ENCODE measurements at regions not wholly inside any gene's neighbourhood (a gene's known extent, or its start where the extent isn't known, plus 50 kb on each side); places are given as distances from the start of the nearest gene placed in this dataset.
"Not testable (repeated sequence)": the region's sequence is repeated elsewhere in the genome, so short reads cannot be mapped to it uniquely, and the experiment has no call there.

DNA sequence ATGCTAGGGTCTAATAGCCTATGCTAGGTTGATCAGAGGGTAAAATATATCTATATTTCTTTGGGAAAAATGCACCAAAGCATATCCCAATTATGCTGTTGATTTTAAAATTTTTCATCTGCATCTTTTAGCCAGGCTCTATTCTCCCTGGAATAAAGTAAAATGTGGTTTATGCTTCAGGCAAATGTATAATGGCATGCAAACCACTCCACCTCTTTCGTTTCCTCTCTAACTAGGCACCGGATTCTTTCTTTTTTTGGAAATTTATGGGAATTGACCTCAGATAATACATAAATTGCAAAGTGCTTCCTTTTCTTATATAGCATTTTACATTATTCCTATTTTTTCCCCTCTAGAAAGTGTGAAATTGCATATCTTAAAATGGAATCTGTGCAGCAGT, 386.5 kb downstream of the OLFM4 start:
- DNase-seq: no peak

- DNase-seq: no peak
Observed at GRCh38 chr13:53417601-53418000, 389.0 kb downstream of the OLFM4 start.

DNA sequence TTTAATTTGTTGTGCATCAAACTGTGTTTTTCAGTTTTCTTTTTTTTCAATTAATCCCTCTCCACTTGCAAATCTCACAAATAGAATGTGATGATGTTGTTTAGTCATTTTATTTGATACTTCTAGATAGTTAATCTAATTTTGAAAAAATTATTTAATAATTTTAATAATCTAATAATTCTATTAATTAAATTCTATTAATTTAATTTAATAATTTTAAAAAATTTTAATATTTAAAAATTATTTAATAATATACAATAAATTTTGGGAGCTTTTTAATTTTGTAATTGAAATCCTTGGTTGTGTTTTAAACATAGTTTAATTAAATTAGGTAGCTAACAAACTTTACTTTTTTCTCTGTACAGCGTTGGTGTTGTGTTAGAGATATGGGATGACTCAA, 393.8 kb downstream of the OLFM4 start:
- DNase-seq: no peak

DNA sequence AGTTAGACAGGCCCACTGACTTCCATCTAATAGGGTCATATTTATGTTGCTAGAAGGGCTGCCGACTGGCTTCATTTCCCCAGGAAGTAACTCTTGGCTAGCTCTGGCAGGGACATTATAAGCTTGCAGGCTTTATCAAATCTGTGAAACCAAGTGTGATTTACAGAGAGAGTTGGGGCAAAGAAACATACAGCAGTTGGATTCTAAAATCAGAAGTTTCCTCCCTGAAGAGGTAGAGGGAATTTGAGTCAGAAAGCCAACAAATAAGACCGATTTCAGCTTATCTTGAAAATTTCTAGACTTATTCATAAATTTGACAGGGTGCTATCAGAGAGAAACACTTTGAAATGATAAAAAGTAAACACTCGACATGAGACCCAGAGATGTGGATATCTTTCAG, 407.8 kb downstream of the OLFM4 start:
- DNase-seq: no peak

DNA sequence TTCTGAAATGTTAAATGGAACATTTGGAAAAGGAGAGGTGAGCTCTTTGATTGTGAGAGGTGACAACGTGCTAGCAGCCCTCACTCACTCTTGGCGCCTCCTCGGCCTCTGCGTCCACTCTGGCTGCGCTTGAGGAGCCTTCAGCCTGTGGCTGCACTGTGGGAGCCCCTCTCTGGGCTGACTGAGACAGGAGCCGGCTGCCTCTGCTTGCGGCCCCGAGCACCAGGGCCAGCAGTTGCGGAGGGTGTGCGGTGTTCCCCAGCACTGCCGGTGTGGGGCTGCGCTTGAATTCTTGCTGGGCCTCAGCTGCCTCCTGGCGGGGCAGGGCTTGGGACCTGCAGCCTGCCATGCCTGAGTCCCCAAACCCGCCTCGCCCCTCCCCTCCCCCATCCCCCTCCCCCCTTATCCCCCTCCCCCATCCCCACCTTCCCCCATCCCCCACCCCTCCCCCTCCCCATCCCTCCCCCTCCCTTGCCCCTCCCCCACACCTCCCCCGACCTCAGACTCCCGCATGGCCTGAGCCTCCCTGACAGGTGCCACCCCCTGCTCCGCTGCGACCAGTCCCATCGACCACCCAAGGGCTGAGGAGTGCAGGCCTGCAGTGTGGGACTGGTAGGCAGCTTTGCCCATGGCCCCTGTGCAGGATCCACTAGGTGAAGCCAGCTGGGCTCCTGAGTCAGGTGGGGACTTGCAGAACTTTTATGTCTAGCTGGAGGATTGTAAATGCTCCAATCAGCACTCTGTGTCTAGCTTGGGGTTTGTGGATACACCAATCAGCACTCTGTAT, 411.0 kb downstream of the OLFM4 start:
- DNase-seq: no peak

DNA sequence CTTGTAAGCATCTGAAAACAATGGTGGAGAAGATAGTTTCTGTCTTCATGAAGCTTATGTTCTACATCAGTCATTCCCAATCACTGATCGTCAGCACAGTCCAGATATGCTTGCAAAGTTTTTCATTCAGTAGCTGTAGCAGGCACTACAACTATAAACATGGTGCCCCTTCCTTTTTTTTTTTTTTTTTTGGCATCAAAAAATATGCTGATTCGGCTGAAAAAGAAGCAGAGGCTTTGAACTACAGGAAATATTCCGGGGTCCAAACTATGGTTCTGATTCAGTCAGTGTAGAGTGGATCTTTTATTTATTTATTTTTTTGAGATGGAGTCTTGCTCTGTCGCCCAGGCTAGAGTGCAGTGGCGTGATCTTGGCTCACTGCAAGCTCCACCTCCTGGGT, 414.4 kb downstream of the OLFM4 start:
- no peak for DNase-seq

GRCh38 chr13:53445686-53446085, 417.1 kb downstream of the OLFM4 start:
- no peak for DNase-seq

- no peak for DNase-seq
Observed at GRCh38 chr13:53447456-53447855, 418.8 kb downstream of the OLFM4 start.

- no peak for DNase-seq
Observed at GRCh38 chr13:53447863-53448262, 419.2 kb downstream of the OLFM4 start.

GRCh38 chr13:53452263-53452808, 423.7 kb downstream of the OLFM4 start:
- DNase-seq: not testable (repeated sequence)

GRCh38 chr13:53460796-53461195, 432.2 kb downstream of the OLFM4 start:
- DNase-seq: no peak

GRCh38 chr13:53463106-53463505, 434.5 kb downstream of the OLFM4 start:
- DNase-seq: no peak

GRCh38 chr13:53466576-53466975, 438.0 kb downstream of the OLFM4 start:
- DNase-seq: no peak

- no peak for DNase-seq
Observed at GRCh38 chr13:53473397-53473796, 444.8 kb downstream of the OLFM4 start.

DNA sequence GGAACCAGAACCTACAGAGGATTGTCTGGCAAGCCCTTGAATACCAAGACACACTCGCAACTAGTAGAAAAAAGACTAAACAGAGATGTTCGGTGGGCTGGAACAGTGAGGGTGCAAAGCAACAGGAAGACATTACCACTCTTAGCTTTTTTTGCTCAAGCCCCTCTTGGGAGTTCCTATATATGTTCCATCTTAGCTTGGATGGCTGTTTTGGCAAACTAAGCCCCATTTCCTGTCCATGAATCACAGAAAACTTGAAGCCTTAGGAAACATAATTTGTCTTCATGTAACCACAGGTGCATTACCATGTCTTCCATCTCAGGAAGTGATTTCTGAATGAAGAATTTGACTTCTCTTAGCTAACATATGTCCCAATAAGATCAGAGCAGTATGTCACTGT, 446.3 kb downstream of the OLFM4 start:
- DNase-seq: no peak

DNA sequence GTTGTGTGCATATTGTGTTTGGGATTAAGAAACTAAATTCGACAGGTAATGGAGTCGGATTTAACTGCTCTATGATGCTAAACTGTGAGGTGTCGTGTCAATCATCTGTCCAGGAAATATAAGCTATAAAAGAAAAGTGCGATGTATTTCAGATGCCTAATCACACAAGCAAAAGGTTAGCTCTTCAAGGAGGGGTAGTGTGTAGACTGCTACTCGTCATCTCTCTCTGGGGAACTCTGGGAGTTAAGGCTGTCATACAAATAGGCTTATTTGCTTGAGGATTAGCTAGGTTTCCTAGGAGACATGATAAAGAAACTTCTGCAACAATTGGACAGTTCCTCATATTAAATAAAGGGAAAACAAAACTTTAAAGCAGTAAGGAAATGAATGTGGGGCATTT, 462.1 kb downstream of the OLFM4 start:
- no peak for DNase-seq

DNA sequence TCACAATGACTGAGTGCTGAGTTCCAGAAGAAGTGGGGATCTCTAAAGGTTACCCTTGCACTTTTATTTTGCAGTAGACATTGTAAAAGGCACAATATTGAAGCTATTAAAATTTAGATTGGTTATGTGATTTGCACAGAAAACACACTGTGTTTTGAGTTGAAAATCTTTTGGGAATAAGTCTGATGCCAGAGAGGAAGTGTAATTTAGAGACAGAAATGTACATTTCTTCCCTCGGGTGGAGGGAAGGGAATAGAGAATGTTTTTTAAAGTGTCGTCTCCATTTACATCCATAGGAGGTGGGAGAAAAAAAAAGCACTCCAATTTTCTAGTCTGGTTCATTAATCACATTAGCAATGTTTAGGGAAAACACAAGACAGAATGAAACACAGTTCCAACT, 465.8 kb downstream of the OLFM4 start:
- DNase-seq: no peak

DNA sequence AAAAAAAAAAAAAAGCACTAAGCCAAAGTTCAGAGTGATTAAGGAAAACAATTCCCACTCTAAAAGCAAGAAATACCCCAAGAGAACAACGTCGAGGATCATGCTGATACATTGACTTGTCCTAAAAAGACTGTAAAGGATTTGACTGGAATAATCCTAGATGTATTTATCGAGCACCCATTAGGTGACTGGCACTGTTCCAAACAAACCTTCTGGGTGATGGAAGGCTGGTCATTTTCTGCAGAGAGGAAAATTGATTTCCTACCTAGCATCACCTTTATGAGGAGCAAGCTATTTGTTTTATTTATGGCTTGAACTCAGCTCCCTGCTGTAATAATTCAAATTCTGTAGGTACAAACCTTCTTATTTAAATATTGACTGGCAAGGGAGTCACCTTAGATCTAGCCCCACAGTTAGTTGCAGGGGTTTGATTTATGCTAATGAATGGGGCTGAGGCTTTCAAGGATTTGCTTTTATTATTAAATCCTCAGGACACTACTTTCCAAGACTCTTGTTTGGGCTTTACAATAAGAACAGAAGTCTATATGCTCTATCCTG, 471.0 kb downstream of the OLFM4 start:
- DNase-seq: peak; percentile 10

GRCh38 chr13:53501387-53501786, 472.8 kb downstream of the OLFM4 start:
- DNase-seq: no peak

DNA sequence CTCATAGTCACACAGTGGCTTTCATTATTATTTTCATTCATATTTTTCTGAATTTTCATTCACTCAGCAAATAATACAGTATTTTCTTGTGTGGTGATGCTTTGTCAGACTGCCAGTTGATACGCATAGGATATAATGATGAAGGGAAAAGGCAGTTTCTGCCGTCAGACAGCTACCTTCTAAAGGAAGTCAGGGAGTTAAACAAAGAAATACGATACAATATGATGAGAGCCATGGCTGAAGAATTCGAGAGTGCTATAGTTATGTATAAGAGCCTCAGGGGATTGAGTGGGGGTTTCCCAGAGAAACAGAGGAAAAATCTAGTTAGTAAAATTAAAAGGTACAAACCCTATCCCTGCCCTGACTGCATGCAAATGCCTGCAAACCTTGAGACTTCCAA, 479.1 kb downstream of the OLFM4 start:
- no peak for DNase-seq

- DNase-seq: no peak
Observed at GRCh38 chr13:53512635-53513034, 484.0 kb downstream of the OLFM4 start.

- DNase-seq: no peak
Observed at GRCh38 chr13:53513226-53513625, 484.6 kb downstream of the OLFM4 start.

- DNase-seq: no peak
Observed at GRCh38 chr13:53520132-53520531, 491.5 kb downstream of the OLFM4 start.

DNA sequence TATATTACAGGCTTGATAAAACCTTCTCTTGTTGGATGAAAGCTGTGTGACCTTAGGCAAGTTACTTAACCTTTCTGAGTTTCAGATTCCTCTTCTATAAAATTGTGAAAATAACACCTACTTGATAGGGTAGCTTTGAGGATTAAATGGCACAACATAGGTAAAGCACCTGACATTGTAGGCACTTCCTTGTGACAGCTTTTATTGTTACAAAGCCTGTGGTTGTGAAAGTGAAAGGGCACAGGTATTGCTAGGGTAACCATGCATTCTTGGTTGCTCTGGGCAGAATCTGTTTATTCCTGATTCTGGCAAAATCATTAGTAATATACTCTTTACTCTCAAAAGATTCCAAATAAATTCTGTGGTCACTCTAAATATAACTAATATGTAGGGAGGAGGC, 493.4 kb downstream of the OLFM4 start:
- no peak for DNase-seq

GRCh38 chr13:53537586-53537985, 509.0 kb downstream of the OLFM4 start:
- DNase-seq: no peak
